A673 (cell line): ENCODE measurements at regions not wholly inside any gene's neighbourhood (a gene's known extent, or its start where the extent isn't known, plus 50 kb on each side); places are given as distances from the start of the nearest gene placed in this dataset.

Experiments
- BruUV-seq: library from RNA; stranded (reverse); fragments of 400-500 nt; replicated peaks from 2 replicates; lab custom pipeline; 2021; lab: Mats Ljungman, UMichigan
- CTCF ChIA-PET: fragments of 300-600 bp; sonication (Branson Sonifier 250); formaldehyde crosslinking; loops from one replicate; lab custom pipeline; 2022; ENCODE audit warnings: antibody characterized with exemption; lab: Charles Lee
- POLR2A ChIA-PET: fragments of 300-600 bp; sonication (Branson Sonifier 250); formaldehyde crosslinking; loops from one replicate; lab custom pipeline; 2022; ENCODE audit warnings: antibody characterized with exemption; ENCODE audit not compliant: low non-redundant PET; lab: Charles Lee
- DNase-seq: peaks from one replicate; pipeline ENCODE4 v3.0.0-alpha.2; 2015; ENCODE audit warnings: low spot score
- H3K27ac ChIP-seq: fragments of 200-600 bp; sonication (generic); 2 replicates; pipeline ENCODE4 v1.5.1; 2016; ENCODE audit warnings: mixed run types, low read depth, mild to moderate bottlenecking, mixed read lengths, antibody characterized with exemption, low read length; ENCODE audit not compliant: poor library complexity, severe bottlenecking
- H3K27me3 ChIP-seq: fragments of 200-600 bp; sonication (generic); replicated peaks from 2 replicates; pipeline ENCODE4 v1.6.1; 2017; ENCODE audit warnings: mixed run types, low read depth, mild to moderate bottlenecking, mixed read lengths, antibody characterized with exemption, low read length; ENCODE audit not compliant: insufficient read depth, poor library complexity
- H3K36me3 ChIP-seq: fragments of 200-600 bp; sonication (generic); 2 replicates; pipeline ENCODE4 v1.6.1; 2016; ENCODE audit warnings: mixed run types, mild to moderate bottlenecking, mixed read lengths, antibody characterized with exemption, low read length; ENCODE audit not compliant: insufficient read depth, poor library complexity, severe bottlenecking
- H3K4me1 ChIP-seq: fragments of 200-600 bp; sonication (generic); 2 replicates; pipeline ENCODE4 v1.6.1; 2017; ENCODE audit warnings: mixed run types, mild to moderate bottlenecking, mixed read lengths, antibody characterized with exemption, low read length; ENCODE audit not compliant: insufficient read depth, poor library complexity, severe bottlenecking
- H3K4me3 ChIP-seq: fragments of 200-600 bp; sonication (generic); 2 replicates; pipeline ENCODE4 v1.5.1; 2016; ENCODE audit warnings: low read depth, mixed run types, mild to moderate bottlenecking, mixed read lengths, low read length; ENCODE audit not compliant: poor library complexity, severe bottlenecking
- H3K9me3 ChIP-seq: fragments of 200-600 bp; sonication (generic); 2 replicates; pipeline ENCODE4 v1.6.1; 2016; ENCODE audit warnings: mixed run types, low read depth, mild to moderate bottlenecking, mixed read lengths, antibody characterized with exemption, low read length; ENCODE audit not compliant: poor library complexity, severe bottlenecking
- CTCF ChIP-seq: fragments of 300-800, 200-600 bp; sonication (generic); conservative IDR thresholded peaks from 2 replicates; pipeline ENCODE4 v1.5.1; 2017; ENCODE audit warnings: low read depth, mild to moderate bottlenecking, antibody characterized with exemption, low read length, moderate library complexity, mixed read lengths
- EZH2 ChIP-seq: fragments of 200-600 bp; sonication (generic); IDR thresholded peaks from 2 replicates; pipeline ENCODE4 v1.6.1; 2017; ENCODE audit warnings: borderline replicate concordance, low read depth, mild to moderate bottlenecking, mixed read lengths, antibody characterized with exemption, low read length; ENCODE audit not compliant: poor library complexity, severe bottlenecking
- intact Hi-C: fragments of 100-400 bp; cut with micrococcal nuclease; formaldehyde crosslinking; loops from one replicate; pipeline ENCODE4 v1.10.0; 2022; ENCODE audit not compliant: unreplicated experiment

- H3K27me3 ChIP-seq = no peaks in the 10 kb centered on the region
- intact Hi-C loops = no loop called here
- DNase-seq = no peak
- no peaks in the 10 kb centered on the region for H3K9me3 ChIP-seq
- ChIA-PET CTCF (no interaction called here), POLR2A (no interaction called here)
- H3K4me3 ChIP-seq = no peak overlapping the region
- no TSS peak for BruUV-seq
- TF ChIP-seq EZH2 (no peak), CTCF (no peak)
- H3K4me1 ChIP-seq = no peaks in the 10 kb centered on the region
- no peak overlapping the region for H3K27ac ChIP-seq
- H3K36me3 ChIP-seq = no peaks in the 10 kb centered on the region
Measured at GRCh38 chr6:37762806-37763205, 56.7 kb upstream of the ZFAND3 start.

GRCh38 chr6:37761554-37762271 lies 57.8 kb upstream of the ZFAND3 start:
- Histone ChIP-seq H3K9me3 (no peaks in the 10 kb centered on the region), H3K36me3 (no peaks in the 10 kb centered on the region), H3K27me3 (no peaks in the 10 kb centered on the region), H3K4me3 (no peak overlapping the region), H3K4me1 (no peaks in the 10 kb centered on the region), H3K27ac (no peak overlapping the region)
- ChIA-PET CTCF (no interaction called here), POLR2A (interaction anchor here (0.6 kb wide), 1 partner anchor 74 kb away, joined by 8 read pairs; no protein-coding TSS in a partner anchor)
- no TSS peak for BruUV-seq
- DNase-seq = no peak
- intact Hi-C loops = no loop called here
- TF ChIP-seq CTCF (no peak), EZH2 (no peak)

- no peak for TF ChIP-seq EZH2
- no peak for TF ChIP-seq CTCF
- DNase-seq = no peak
- no peaks in the 10 kb centered on the region for H3K36me3 ChIP-seq
- H3K9me3 ChIP-seq = no peaks in the 10 kb centered on the region
- intact Hi-C loops = no loop called here
- no peak overlapping the region for H3K27ac ChIP-seq
- no peaks in the 10 kb centered on the region for H3K4me1 ChIP-seq
- H3K4me3 ChIP-seq = no peak overlapping the region
- ChIA-PET POLR2A (no interaction called here), CTCF (no interaction called here)
- BruUV-seq = no TSS peak
- no peaks in the 10 kb centered on the region for H3K27me3 ChIP-seq
Measured at GRCh38 chr6:37759221-37760144, 60.0 kb upstream of the ZFAND3 start.
